ENCODE measurements at regions not wholly inside any gene's neighbourhood (a gene's known extent, or its start where the extent isn't known, plus 50 kb on each side); places are given as distances from the start of the nearest gene placed in this dataset.

GRCh38 chr20:60271597-60271996 lies 313.4 kb downstream of the CDH26 start:
- TF ChIP-seq POLR2AphosphoS5 (IDR thresholded peaks at IDR 0.05; ENCODE audit: low read depth) (no peak), CTCF (IDR thresholded peaks at IDR 0.05; ENCODE audit: insufficient read depth, low read length) (peak; percentile 3), GABPA (IDR thresholded peaks at IDR 0.05; ENCODE audit: low read depth) (no peak)

Measured in HL-60 (cell line).